GM21526 (cell line): ENCODE measurements at regions not wholly inside any gene's neighbourhood (a gene's known extent, or its start where the extent isn't known, plus 50 kb on each side); places are given as distances from the start of the nearest gene placed in this dataset.
"Not testable (repeated sequence)": the region's sequence is repeated elsewhere in the genome, so short reads cannot be mapped to it uniquely, and the experiment has no call there.

Experiments used
- ATAC-seq: cut with Tn5 transposase; IDR thresholded peaks from one replicate; pipeline ENCODE4 v1.9.1; 2021; ENCODE audit warnings: moderate library complexity; ENCODE audit not compliant: unreplicated experiment, low FRiP score

GRCh38 chr1:148279002-148279542 lies 127.0 kb upstream of the NBPF11 start:
- not testable (repeated sequence) for ATAC-seq

- not testable (repeated sequence) for ATAC-seq
Measured at GRCh38 chr1:148277865-148278279, 125.8 kb upstream of the NBPF11 start.

DNA sequence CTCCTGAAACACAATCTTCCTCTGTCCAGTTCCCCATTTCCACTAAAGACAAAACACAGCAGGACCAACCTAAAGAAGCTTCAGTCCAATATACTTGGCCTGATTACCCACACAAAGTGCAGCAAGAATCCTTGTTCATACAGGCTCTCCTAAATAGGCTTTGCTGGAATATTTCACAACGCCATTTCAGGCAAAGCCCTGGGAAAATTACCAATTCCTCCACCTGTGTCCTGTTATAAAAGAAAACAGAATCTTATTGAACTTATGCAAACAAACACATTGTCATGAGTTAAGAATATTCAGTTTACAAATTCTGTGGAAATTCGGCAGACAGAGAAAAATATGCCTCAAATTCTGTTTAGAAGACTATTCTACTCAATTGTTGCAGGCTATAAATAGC lies 115.0 kb upstream of the NBPF11 start:
- not testable (repeated sequence) for ATAC-seq

- no peak for ATAC-seq
Measured at GRCh38 chr1:148264374-148265276, 112.5 kb upstream of the NBPF11 start.

DNA sequence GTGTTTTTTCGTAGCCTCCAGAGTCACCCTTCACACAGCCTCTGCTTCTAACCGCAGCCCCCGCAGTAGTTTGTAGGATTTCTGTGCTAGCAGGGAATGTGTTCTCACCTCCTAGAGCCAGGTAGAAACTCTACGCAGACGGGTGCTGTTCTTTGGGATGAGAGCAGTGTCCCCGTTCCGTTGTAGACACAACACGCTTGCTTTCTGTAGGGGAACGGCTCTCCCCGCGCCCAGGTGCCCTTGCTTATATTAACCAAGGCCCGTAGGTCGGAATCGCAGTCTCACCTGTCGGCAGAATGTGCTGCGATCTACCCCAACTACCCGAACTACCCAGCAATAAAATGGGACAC lies 111.8 kb upstream of the NBPF11 start:
- no peak for ATAC-seq

GRCh38 chr1:148263128-148263905 lies 111.2 kb upstream of the NBPF11 start:
- ATAC-seq, result peak; percentile 73

DNA sequence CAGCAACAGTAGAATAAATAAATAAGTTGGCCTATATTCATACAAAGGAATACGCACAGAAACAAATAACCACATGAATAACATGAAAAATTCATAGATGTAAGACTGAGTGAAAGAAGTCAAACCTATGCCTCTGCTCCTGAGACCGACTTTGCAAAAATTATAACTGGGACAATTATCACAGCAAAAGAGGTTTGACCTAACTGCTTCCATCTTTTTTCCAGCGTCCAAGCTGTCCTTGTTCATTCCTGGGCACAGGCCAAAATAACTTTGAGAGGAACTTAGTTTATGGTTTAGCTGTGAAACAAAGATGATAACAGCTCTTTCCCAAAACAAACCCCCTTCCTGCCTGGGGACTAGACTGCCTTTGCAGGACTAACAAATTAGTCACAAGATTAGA lies 109.6 kb upstream of the NBPF11 start:
- ATAC-seq, result not testable (repeated sequence)

- not testable (repeated sequence) for ATAC-seq
Measured at GRCh38 chr1:148257886-148258285, 105.8 kb upstream of the NBPF11 start.

GRCh38 chr1:148254611-148255429 lies 102.7 kb upstream of the NBPF11 start:
- not testable (repeated sequence) for ATAC-seq

- ATAC-seq, result not testable (repeated sequence)
Measured at GRCh38 chr1:148253808-148254207, 101.7 kb upstream of the NBPF11 start.

GRCh38 chr1:148248798-148249197 lies 96.7 kb upstream of the NBPF11 start:
- not testable (repeated sequence) for ATAC-seq

GRCh38 chr1:148246258-148246861 lies 94.3 kb upstream of the NBPF11 start:
- ATAC-seq, result not testable (repeated sequence)

- not testable (repeated sequence) for ATAC-seq
Measured at GRCh38 chr1:148245843-148246242, 93.8 kb upstream of the NBPF11 start.

DNA sequence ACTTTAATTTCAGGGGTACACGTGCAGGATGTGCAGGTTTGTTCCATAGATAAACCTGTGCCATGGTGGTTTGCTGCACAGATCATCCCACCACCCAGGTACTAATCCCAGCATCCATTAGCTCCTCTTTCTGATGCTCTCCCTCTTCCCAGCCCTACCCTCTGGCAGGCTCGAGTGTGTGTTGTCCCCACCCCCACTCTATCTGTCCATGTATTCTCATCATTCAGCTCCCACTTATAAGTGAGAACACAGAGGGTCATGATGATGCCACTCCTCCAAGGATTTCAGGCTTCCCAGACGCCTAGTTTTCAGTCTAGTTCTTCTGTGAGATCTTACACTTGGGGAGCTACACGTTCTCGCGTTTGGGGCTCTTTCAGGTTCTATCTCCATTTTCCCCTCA lies 93.4 kb upstream of the NBPF11 start:
- ATAC-seq, result not testable (repeated sequence)

DNA sequence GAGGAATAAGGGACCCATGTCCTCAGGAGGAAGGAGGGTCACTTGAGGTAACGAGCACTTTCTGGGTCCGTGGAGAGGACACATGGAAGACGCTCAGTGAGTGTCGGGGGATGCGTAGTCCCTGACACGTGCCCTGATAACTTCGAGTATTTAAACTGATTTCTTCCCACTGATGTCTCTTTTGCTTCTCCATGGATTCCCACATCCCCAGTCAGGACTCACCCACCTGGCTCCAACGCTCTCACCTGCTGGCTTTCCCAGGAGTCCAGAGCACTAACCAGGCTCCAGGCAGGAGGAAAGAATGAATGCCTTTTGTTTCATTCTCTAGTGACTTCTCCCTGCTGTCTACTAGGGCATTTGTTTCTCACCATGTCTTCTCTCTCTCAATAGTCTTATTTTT lies 81.2 kb upstream of the NBPF11 start:
- not testable (repeated sequence) for ATAC-seq

DNA sequence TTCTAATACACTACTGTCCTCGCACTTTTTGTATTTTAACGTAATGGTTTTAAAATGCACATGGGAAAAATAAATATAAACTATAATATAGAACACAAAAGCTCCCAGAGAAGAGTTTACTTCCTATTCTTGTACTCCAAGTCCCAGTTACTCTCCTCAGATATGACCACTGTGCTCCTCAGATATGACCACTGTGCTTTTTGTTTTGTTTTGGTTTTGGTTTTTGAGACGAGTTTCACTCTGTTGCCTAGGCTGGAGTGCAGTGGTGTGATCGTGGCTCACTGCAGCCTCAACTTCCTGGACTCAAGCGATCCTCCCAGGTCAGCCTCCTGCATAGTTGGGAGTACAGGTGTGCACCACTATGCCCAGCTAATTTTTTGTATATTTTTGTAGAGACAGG lies 76.8 kb upstream of the NBPF11 start:
- not testable (repeated sequence) for ATAC-seq

DNA sequence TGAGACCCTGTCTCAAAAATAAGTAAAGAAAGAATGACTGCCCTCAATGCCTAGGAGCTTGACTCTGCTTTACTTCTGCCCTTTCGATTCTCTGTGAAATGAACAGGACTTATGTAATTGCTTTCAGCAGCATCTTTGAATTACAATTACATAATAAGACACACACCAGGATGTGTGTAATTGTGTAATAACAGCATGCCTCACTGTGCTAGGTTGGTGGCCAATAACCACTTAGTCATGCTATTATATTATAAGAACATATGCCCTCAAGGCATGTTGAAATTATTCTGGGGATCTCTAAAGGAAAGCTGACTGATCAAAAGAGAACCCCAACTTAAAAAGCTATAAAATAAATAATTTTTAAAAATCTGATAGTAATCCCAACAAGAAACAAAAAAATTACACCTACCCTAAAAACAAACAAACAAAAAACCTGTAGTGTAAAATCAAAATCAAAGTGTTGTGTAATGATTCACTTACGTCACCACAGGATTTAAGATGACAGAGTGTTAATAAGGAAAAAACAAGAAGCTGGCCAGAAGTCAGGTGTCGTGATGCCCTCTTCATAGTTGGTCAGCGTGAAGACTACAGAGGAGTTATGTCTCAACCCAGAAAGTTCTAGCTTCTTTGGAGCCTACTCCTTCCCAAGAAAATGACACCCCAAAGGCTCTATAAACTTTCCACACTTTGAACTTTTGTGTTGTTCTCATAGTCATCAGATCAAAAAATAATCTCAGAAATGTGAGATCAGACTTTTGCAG lies 70.5 kb upstream of the NBPF11 start:
- not testable (repeated sequence) for ATAC-seq

- ATAC-seq, result not testable (repeated sequence)
Measured at GRCh38 chr1:148221593-148221992, 69.5 kb upstream of the NBPF11 start.

- not testable (repeated sequence) for ATAC-seq
Measured at GRCh38 chr1:148219229-148219628, 67.1 kb upstream of the NBPF11 start.
